ENCODE measurements at regions not wholly inside any gene's neighbourhood (a gene's known extent, or its start where the extent isn't known, plus 50 kb on each side); places are given as distances from the start of the nearest gene placed in this dataset.

GRCh38 chr9:105146677-105147076, 97.8 kb upstream of the SLC44A1 start:
- TF ChIP-seq POLR2A (IDR thresholded peaks at IDR 0.05), result no peak
- TF ChIP-seq, protein P1, sequence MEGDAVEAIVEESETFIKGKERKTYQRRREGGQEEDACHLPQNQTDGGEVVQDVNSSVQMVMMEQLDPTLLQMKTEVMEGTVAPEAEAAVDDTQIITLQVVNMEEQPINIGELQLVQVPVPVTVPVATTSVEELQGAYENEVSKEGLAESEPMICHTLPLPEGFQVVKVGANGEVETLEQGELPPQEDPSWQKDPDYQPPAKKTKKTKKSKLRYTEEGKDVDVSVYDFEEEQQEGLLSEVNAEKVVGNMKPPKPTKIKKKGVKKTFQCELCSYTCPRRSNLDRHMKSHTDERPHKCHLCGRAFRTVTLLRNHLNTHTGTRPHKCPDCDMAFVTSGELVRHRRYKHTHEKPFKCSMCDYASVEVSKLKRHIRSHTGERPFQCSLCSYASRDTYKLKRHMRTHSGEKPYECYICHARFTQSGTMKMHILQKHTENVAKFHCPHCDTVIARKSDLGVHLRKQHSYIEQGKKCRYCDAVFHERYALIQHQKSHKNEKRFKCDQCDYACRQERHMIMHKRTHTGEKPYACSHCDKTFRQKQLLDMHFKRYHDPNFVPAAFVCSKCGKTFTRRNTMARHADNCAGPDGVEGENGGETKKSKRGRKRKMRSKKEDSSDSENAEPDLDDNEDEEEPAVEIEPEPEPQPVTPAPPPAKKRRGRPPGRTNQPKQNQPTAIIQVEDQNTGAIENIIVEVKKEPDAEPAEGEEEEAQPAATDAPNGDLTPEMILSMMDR (IDR thresholded peaks at IDR 0.05), result no peak
